DND-41 (cell line): ENCODE measurements at regions not wholly inside any gene's neighbourhood (a gene's known extent, or its start where the extent isn't known, plus 50 kb on each side); places are given as distances from the start of the nearest gene placed in this dataset.

Experiments
- ATAC-seq: fragments of 200-7000 bp; cut with Tn5 transposase; 3 replicates; pipeline ENCODE4 v1.9.1; 2021; ENCODE audit warnings: low read depth; ENCODE audit not compliant: insufficient read depth
- DNase-seq: peaks from one replicate; pipeline ENCODE4 v3.0.0-alpha.2; 2020
- H2AFZ ChIP-seq: 2 replicates; pipeline ENCODE4 v1.6.0; 2012; ENCODE audit warnings: low read depth, low read length
- H3K27ac ChIP-seq: 2 replicates; pipeline ENCODE4 v1.5.1; 2012; ENCODE audit warnings: low read length, inconsistent platforms
- H3K27me3 ChIP-seq: fragments of 200-600 bp; sonication (generic); 2 replicates; pipeline ENCODE4 v1.6.0; 2012; ENCODE audit warnings: low read length, mild to moderate bottlenecking, inconsistent platforms; ENCODE audit not compliant: insufficient read depth, poor library complexity
- H3K36me3 ChIP-seq: 2 replicates; pipeline ENCODE4 v1.5.1; 2012; ENCODE audit warnings: low read length, inconsistent platforms; ENCODE audit not compliant: insufficient read depth
- H3K4me1 ChIP-seq: 2 replicates; pipeline ENCODE4 v1.5.1; 2012; ENCODE audit warnings: mild to moderate bottlenecking, low read length; ENCODE audit not compliant: insufficient read depth
- H3K4me2 ChIP-seq: 2 replicates; pipeline ENCODE4 v1.6.0; 2012; ENCODE audit warnings: mild to moderate bottlenecking, moderate library complexity, low read length, inconsistent platforms; ENCODE audit not compliant: insufficient read depth
- H3K4me3 ChIP-seq, 2 experiments: fragments of 200-600 bp in 1 of 2; shearing (Covaris generic) in 1 of 2; 2 replicates each; pipeline ENCODE4 v1.5.1; 2012 to 2016; ENCODE audit warnings: inconsistent platforms in 2 of 2, low read length in 2 of 2, mild to moderate bottlenecking in 2 of 2, low read depth in 1 of 2, moderate library complexity in 1 of 2
- H3K79me2 ChIP-seq: 2 replicates; pipeline ENCODE4 v1.6.0; 2012; ENCODE audit warnings: low read length, inconsistent platforms; ENCODE audit not compliant: insufficient read depth
- H3K9ac ChIP-seq: 2 replicates; pipeline ENCODE4 v1.6.0; 2012; ENCODE audit warnings: low read depth, mild to moderate bottlenecking, inconsistent platforms, low read length, moderate library complexity
- H3K9me3 ChIP-seq: 2 replicates; pipeline ENCODE4 v1.5.1; 2012; ENCODE audit warnings: low read length, moderate library complexity, mild to moderate bottlenecking, inconsistent platforms; ENCODE audit not compliant: insufficient read depth, severe bottlenecking
- H4K20me1 ChIP-seq: 2 replicates; pipeline ENCODE4 v1.6.0; 2012; ENCODE audit warnings: low read length; ENCODE audit not compliant: insufficient read depth
- CTCF ChIP-seq: IDR thresholded peaks from 2 replicates; pipeline ENCODE4 v1.5.1; 2012; ENCODE audit warnings: borderline replicate concordance, low read length, moderate library complexity, mild to moderate bottlenecking; ENCODE audit not compliant: poor library complexity, severe bottlenecking; ENCODE audit errors: extremely low read depth
- EZH2 ChIP-seq: IDR thresholded peaks from 3 replicates; pipeline ENCODE4 v1.6.1; 2012; ENCODE audit warnings: borderline replicate concordance, low read depth, mild to moderate bottlenecking, moderate library complexity, low read length, inconsistent platforms; ENCODE audit not compliant: severe bottlenecking

GRCh38 chr3:74080056-74080461 is 455.3 kb upstream of the PDZRN3 start:
- Histone ChIP-seq H3K36me3 (no peaks in the 10 kb centered on the region), H3K4me2 (no peak overlapping the region), H3K27ac (no peak overlapping the region), H3K4me3 (no peak overlapping the region), H2AFZ (no peak overlapping the region), H3K4me1 (no peaks in the 10 kb centered on the region), H3K79me2 (no peaks in the 10 kb centered on the region), H3K9me3 (no peaks in the 10 kb centered on the region), H3K9ac (no peak overlapping the region), H3K27me3 (no peaks in the 10 kb centered on the region), H4K20me1 (no peaks in the 10 kb centered on the region)
- DNase-seq (no peak), ATAC-seq (no peak)
- no peak for TF ChIP-seq EZH2
- no peak for TF ChIP-seq CTCF

GRCh38 chr3:74075241-74075640 is 450.5 kb upstream of the PDZRN3 start:
- Histone ChIP-seq H3K9me3 (no peaks in the 10 kb centered on the region), H3K4me1 (no peaks in the 10 kb centered on the region), H3K36me3 (no peaks in the 10 kb centered on the region), H3K27me3 (no peaks in the 10 kb centered on the region), H3K9ac (no peak overlapping the region), H3K79me2 (no peaks in the 10 kb centered on the region), H2AFZ (no peak overlapping the region), H3K4me2 (no peak overlapping the region), H4K20me1 (no peaks in the 10 kb centered on the region), H3K4me3 (no peak overlapping the region), H3K27ac (no peak overlapping the region)
- ATAC-seq (no peak), DNase-seq (no peak)
- TF ChIP-seq CTCF = no peak
- TF ChIP-seq EZH2 = no peak

GRCh38 chr3:74074700-74075099 is 450.0 kb upstream of the PDZRN3 start:
- no peaks in the 10 kb centered on the region for H3K9me3 ChIP-seq
- no peaks in the 10 kb centered on the region for H3K4me1 ChIP-seq
- no peaks in the 10 kb centered on the region for H3K36me3 ChIP-seq
- no peak overlapping the region for H3K4me2 ChIP-seq
- H3K27me3 ChIP-seq = no peaks in the 10 kb centered on the region
- no peaks in the 10 kb centered on the region for H3K79me2 ChIP-seq
- H3K4me3 ChIP-seq = no peak overlapping the region
- H2AFZ ChIP-seq = no peak overlapping the region
- H3K27ac ChIP-seq = no peak overlapping the region
- TF ChIP-seq CTCF (no peak), EZH2 (no peak)
- H4K20me1 ChIP-seq = no peaks in the 10 kb centered on the region
- H3K9ac ChIP-seq = no peak overlapping the region
- no peak for ATAC-seq
- no peak for DNase-seq

GRCh38 chr3:74067296-74067695 is 442.6 kb upstream of the PDZRN3 start:
- Histone ChIP-seq H3K4me3 (no peak overlapping the region), H3K79me2 (no peaks in the 10 kb centered on the region), H3K4me1 (no peaks in the 10 kb centered on the region), H3K27ac (no peak overlapping the region), H3K9me3 (no peaks in the 10 kb centered on the region), H3K27me3 (no peaks in the 10 kb centered on the region), H4K20me1 (no peaks in the 10 kb centered on the region), H3K36me3 (no peaks in the 10 kb centered on the region), H3K4me2 (no peak overlapping the region), H3K9ac (no peak overlapping the region), H2AFZ (no peak overlapping the region)
- no peak for TF ChIP-seq EZH2
- TF ChIP-seq CTCF = no peak
- ATAC-seq (no peak), DNase-seq (no peak)
